ENCODE measurements at regions not wholly inside any gene's neighbourhood (a gene's known extent, or its start where the extent isn't known, plus 50 kb on each side); places are given as distances from the start of the nearest gene placed in this dataset.
A peak's percentile ranks its signal among the peaks of the same experiment; 100 is the strongest.
"Not testable (repeated sequence)": the region's sequence is repeated elsewhere in the genome, so short reads cannot be mapped to it uniquely, and the experiment has no call there.

DNA sequence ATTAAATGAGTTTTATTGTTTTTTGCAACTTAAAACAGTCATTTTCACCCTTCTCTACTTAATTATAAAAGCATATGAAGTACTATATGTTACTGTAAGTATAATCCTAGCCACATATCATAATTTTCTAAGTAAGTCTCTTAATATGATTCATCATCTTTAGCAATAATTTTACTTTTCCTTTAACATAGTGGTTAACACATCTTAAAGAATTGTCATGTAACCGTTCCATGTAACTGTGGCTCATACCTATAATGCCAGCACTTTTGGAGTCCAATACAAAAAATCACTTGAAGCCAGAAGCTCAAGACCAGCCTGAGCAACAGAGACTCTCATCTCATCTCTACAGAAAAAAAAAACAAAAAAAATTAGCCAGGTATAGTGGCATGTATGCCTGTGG, 260.6 kb upstream of the DUSP10 start:
- no peak for DNase-seq (ENCODE audit: low read depth)
- no peak overlapping the region for H3K4me3 ChIP-seq (ENCODE audit: control insufficient read depth, low read depth, low read length)
- no peak for TF ChIP-seq CTCF (conservative IDR thresholded peaks at IDR 0.05; ENCODE audit: control insufficient read depth, insufficient read depth, low read depth, low read length)

DNA sequence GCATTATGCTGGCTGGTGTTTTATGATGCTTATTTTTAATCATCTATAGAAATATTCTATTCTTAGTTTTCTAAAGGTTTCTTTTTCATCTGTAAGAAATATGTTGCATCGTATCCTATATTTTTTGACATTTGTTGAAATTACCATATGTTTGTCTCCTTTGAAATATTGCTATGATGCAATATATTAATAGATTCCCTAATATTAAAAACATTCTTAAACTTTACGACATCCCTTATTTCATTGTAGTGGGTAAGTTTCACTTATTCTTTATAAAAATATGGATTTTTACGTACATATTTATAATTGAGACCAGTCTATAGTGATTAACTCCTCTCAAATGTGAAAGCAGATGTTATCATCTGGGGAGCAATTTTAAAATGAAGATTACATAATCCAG, 258.2 kb upstream of the DUSP10 start:
- DNase-seq (ENCODE audit: low read depth) = no peak
- no peak overlapping the region for H3K4me3 ChIP-seq (ENCODE audit: control insufficient read depth, low read depth, low read length)
- TF ChIP-seq CTCF (conservative IDR thresholded peaks at IDR 0.05; ENCODE audit: control insufficient read depth, insufficient read depth, low read depth, low read length) = no peak

DNA sequence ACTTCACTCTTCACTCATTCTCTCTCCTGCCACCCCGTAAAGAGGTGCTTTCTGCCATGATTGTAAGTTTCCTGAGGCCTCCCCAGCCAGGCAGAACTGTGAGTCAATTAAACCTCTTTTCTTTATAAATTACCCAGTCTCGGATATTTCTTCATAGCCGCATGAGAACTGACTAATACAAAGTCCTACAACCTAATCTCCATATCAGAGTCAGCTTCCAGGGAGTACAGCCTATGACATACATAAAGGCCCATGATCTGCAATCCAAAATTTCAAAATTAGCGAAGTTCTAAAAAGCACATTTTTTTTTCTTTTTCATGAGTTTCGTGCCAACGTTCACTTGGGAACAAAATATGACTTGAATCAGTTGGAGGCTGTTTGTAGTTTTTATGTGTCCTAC, 256.9 kb upstream of the DUSP10 start:
- no peak overlapping the region for H3K4me3 ChIP-seq (ENCODE audit: control insufficient read depth, low read depth, low read length)
- no peak for DNase-seq (ENCODE audit: low read depth)
- no peak for TF ChIP-seq CTCF (conservative IDR thresholded peaks at IDR 0.05; ENCODE audit: control insufficient read depth, insufficient read depth, low read depth, low read length)

DNA sequence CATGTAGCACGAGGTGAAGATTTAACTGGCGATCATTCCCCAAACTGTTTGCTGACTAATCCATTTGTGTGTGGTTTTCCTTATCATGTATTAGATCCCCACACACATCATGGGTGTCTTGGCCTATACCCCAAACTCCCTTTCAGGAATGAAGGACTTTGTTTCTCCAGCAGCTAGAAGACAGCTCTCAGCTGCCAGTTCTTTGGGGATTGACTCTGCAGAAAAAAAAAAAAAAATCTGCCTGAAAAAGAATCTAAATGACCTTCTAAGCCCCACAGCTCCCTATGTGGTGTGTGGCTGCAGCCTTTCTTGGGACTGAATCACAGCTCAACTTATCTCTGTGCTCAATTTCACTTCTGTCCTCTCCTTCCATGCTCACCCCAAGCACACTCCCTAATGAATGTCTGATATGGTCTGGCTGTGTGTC, 256.3 kb upstream of the DUSP10 start:
- DNase-seq (ENCODE audit: low read depth) = peak; percentile 33
- no peak overlapping the region for H3K4me3 ChIP-seq (ENCODE audit: control insufficient read depth, low read depth, low read length)
- no peak for TF ChIP-seq CTCF (conservative IDR thresholded peaks at IDR 0.05; ENCODE audit: control insufficient read depth, insufficient read depth, low read depth, low read length)

GRCh38 chr1:221997012-221997411, 255.1 kb upstream of the DUSP10 start:
- peak; percentile 87 for DNase-seq (ENCODE audit: low read depth)
- not testable (repeated sequence) for H3K4me3 ChIP-seq (ENCODE audit: control insufficient read depth, low read depth, low read length)

GRCh38 chr1:221994939-221995338, 253.1 kb upstream of the DUSP10 start:
- DNase-seq (ENCODE audit: low read depth) = peak; percentile 92
- H3K4me3 ChIP-seq (ENCODE audit: control insufficient read depth, low read depth, low read length) = no peak overlapping the region
- TF ChIP-seq CTCF (conservative IDR thresholded peaks at IDR 0.05; ENCODE audit: control insufficient read depth, insufficient read depth, low read depth, low read length) = no peak

GRCh38 chr1:221994274-221994698, 252.4 kb upstream of the DUSP10 start:
- no peak overlapping the region for H3K4me3 ChIP-seq (ENCODE audit: control insufficient read depth, low read depth, low read length)
- DNase-seq (ENCODE audit: low read depth) = peak; percentile 76
- no peak for TF ChIP-seq CTCF (conservative IDR thresholded peaks at IDR 0.05; ENCODE audit: control insufficient read depth, insufficient read depth, low read depth, low read length)

Data from fibroblast of mammary gland (primary cell).